GM12878 (cell line): ENCODE measurements at regions not wholly inside any gene's neighbourhood (a gene's known extent, or its start where the extent isn't known, plus 50 kb on each side); places are given as distances from the start of the nearest gene placed in this dataset.

Experiments
- CBX5 ChIP-seq: sonication (generic); IDR thresholded peaks from 2 replicates; pipeline ENCODE4 v1.6.1; 2016; ENCODE audit warnings: low read depth, moderate library complexity, mild to moderate bottlenecking, inconsistent platforms
- CHD1 ChIP-seq: IDR thresholded peaks from 2 replicates; pipeline ENCODE4 v1.6.1; 2012; ENCODE audit warnings: low read depth, low read length, improper control_type of control experiment
- CHD4 ChIP-seq: fragments of 200-600 bp; sonication (generic); IDR thresholded peaks from 2 replicates; pipeline ENCODE4 v1.6.1; 2016; ENCODE audit warnings: mild to moderate bottlenecking
- CREB1 ChIP-seq: IDR thresholded peaks from 2 replicates; pipeline ENCODE4 v1.6.1; 2012; ENCODE audit warnings: low read depth, mild to moderate bottlenecking, inconsistent platforms
- ELK1 ChIP-seq: IDR thresholded peaks from 2 replicates; pipeline ENCODE4 v1.6.1; 2012; ENCODE audit warnings: low read depth, low read length, improper control_type of control experiment
- MXI1 ChIP-seq: fragments of 150-350 bp; IDR thresholded peaks from 2 replicates; pipeline ENCODE4 v1.6.1; 2011; ENCODE audit warnings: low read depth, mild to moderate bottlenecking, inconsistent platforms, low read length, improper control_type of control experiment
- NFIC ChIP-seq: IDR thresholded peaks from 2 replicates; pipeline ENCODE4 v1.6.1; 2012; ENCODE audit warnings: low read depth, mild to moderate bottlenecking, inconsistent platforms, low read length, moderate library complexity
- NFYA ChIP-seq: IDR thresholded peaks from 2 replicates; pipeline ENCODE4 v1.6.1; 2011; ENCODE audit warnings: low read depth, mild to moderate bottlenecking, low read length, improper control_type of control experiment, borderline replicate concordance
- REST ChIP-seq: IDR thresholded peaks from 2 replicates; pipeline ENCODE4 v1.6.1; 2012; ENCODE audit warnings: mild to moderate bottlenecking, low read depth, low read length
- TCF7 ChIP-seq: IDR thresholded peaks from 2 replicates; pipeline ENCODE4 v1.6.1; 2014; ENCODE audit warnings: antibody characterized with exemption, borderline replicate concordance
- ZNF622 ChIP-seq: fragments of 450-650 bp; IDR thresholded peaks from 2 replicates; pipeline ENCODE4 v1.6.1; 2017; ENCODE audit warnings: mild to moderate bottlenecking, inconsistent platforms
- TF ChIP-seq, protein P1 (sequence below): IDR thresholded peaks from 2 replicates; pipeline ENCODE4 v1.6.1; 2011; ENCODE audit warnings: low read depth, low read length, improper control_type of control experiment, borderline replicate concordance

- TF ChIP-seq ELK1 (no peak), ZNF622 (no peak), CHD1 (no peak), REST (no peak), NFIC (no peak), CREB1 (no peak), MXI1 (no peak), TCF7 (no peak), NFYA (no peak), CHD4 (no peak), CBX5 (no peak)
- TF ChIP-seq, protein P1, sequence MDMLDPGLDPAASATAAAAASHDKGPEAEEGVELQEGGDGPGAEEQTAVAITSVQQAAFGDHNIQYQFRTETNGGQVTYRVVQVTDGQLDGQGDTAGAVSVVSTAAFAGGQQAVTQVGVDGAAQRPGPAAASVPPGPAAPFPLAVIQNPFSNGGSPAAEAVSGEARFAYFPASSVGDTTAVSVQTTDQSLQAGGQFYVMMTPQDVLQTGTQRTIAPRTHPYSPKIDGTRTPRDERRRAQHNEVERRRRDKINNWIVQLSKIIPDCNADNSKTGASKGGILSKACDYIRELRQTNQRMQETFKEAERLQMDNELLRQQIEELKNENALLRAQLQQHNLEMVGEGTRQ = no peak
These were observed 217.3 kb downstream of the MID1IP1 start (continued) for GRCh38 chrX:39018541-39018940.
